Gastroesophageal sphincter (tissue), 3 donors: ENCODE measurements at regions not wholly inside any gene's neighbourhood (a gene's known extent, or its start where the extent isn't known, plus 50 kb on each side); places are given as distances from the start of the nearest gene placed in this dataset.

ENCODE experiments used
- EP300 ChIP-seq: sonication (generic); formaldehyde crosslinking; IDR thresholded peaks from one replicate; pipeline ENCODE4 v1.6.1; 2017; ENCODE audit warnings: antibody characterized with exemption, mild to moderate bottlenecking
- POLR2A ChIP-seq, 2 donors: fragments of 450-650 bp; IDR thresholded peaks; one replicate each; pipeline ENCODE4 v1.6.1; 2017; ENCODE audit warnings: antibody characterized with exemption in 2 of 2, mild to moderate bottlenecking in 2 of 2, moderate library complexity in 1 of 2
- POLR2AphosphoS5 ChIP-seq: sonication (generic); formaldehyde crosslinking; IDR thresholded peaks from one replicate; pipeline ENCODE4 v1.6.1; 2017; ENCODE audit warnings: antibody characterized with exemption
- TF ChIP-seq, protein P1 (sequence below), 4 experiments: fragments of 200-600 bp in 2 of 4; fragments of 450-650 bp in 2 of 4; sonication (generic) in 1 of 4; IDR thresholded peaks; one replicate each; pipeline ENCODE4 v1.5.1; 2017 to 2019; ENCODE audit warnings: antibody characterized with exemption in 4 of 4, mild to moderate bottlenecking in 2 of 4, moderate library complexity in 2 of 4

- TF ChIP-seq, protein P1, sequence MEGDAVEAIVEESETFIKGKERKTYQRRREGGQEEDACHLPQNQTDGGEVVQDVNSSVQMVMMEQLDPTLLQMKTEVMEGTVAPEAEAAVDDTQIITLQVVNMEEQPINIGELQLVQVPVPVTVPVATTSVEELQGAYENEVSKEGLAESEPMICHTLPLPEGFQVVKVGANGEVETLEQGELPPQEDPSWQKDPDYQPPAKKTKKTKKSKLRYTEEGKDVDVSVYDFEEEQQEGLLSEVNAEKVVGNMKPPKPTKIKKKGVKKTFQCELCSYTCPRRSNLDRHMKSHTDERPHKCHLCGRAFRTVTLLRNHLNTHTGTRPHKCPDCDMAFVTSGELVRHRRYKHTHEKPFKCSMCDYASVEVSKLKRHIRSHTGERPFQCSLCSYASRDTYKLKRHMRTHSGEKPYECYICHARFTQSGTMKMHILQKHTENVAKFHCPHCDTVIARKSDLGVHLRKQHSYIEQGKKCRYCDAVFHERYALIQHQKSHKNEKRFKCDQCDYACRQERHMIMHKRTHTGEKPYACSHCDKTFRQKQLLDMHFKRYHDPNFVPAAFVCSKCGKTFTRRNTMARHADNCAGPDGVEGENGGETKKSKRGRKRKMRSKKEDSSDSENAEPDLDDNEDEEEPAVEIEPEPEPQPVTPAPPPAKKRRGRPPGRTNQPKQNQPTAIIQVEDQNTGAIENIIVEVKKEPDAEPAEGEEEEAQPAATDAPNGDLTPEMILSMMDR (IDR thresholded peaks at IDR 0.05), result no peak
- TF ChIP-seq POLR2A (IDR thresholded peaks at IDR 0.05) (no peak), POLR2AphosphoS5 (no peak), EP300 (no peak)
Observed at GRCh38 chr18:78776706-78777285, 202.8 kb upstream of the SALL3 start.
